OCI-LY7 (cell line): ENCODE measurements at regions not wholly inside any gene's neighbourhood (a gene's known extent, or its start where the extent isn't known, plus 50 kb on each side); places are given as distances from the start of the nearest gene placed in this dataset.
"Not testable (repeated sequence)": the region's sequence is repeated elsewhere in the genome, so short reads cannot be mapped to it uniquely, and the experiment has no call there.

Experiments used
- CTCF ChIP-seq: fragments of 200-600 bp; sonication (generic); conservative IDR thresholded peaks from 2 replicates; pipeline ENCODE4 v1.5.1; 2014; ENCODE audit warnings: mild to moderate bottlenecking, antibody characterized with exemption, low read length, moderate library complexity, mixed read lengths
- EZH2phosphoT487 ChIP-seq: fragments of 200-600 bp; sonication (generic); IDR thresholded peaks from 2 replicates; pipeline ENCODE4 v1.6.1; 2018; ENCODE audit warnings: low read depth, borderline replicate concordance, mild to moderate bottlenecking, mixed run types, antibody characterized with exemption, low read length, moderate library complexity, mixed read lengths

GRCh38 chr7:65651174-65651573, 221.7 kb upstream of the VKORC1L1 start:
- TF ChIP-seq CTCF, EZH2phosphoT487: not testable (repeated sequence)
